ENCODE measurements at regions not wholly inside any gene's neighbourhood (a gene's known extent, or its start where the extent isn't known, plus 50 kb on each side); places are given as distances from the start of the nearest gene placed in this dataset.
A peak's percentile ranks its signal among the peaks of the same experiment; 100 is the strongest.

DNA sequence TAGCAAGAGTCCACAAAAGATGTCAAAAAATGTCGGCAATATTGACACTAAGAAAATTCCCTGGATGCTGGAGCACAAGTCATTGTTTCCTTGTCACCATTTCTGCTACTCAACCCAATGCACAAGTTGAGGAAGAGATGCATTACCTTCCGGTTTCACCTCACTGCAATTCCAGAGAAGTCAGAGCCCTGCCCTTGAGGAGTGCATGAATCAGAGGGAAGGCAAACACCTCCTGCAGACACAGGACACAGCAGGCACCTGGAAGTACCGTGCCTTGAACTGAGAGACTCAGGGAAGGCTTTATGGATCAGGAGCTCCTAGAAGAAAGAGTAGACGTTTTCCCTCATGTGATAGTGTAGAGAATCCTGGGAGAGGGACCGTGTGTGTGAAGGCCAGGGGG, 62.7 kb upstream of the ARL4C start:
- Histone ChIP-seq H4K12ac (ENCODE audit: low read depth, low read length) (no peak overlapping the region), H2BK12ac (ENCODE audit: low read length) (no peak overlapping the region), H2BK120ac (ENCODE audit: insufficient read depth, low read length, poor library complexity) (no peak overlapping the region), H3K4me2 (ENCODE audit: low read length) (no peak overlapping the region), H4K8ac (ENCODE audit: low read depth, low read length) (no peak overlapping the region), H3K9ac (ENCODE audit: low read length) (no peak overlapping the region), H2AK5ac (ENCODE audit: low read length) (no peak overlapping the region), H3K4me3 (ENCODE audit: low read depth, low read length) (no peak overlapping the region), H3K27ac (ENCODE audit: low read depth, low read length) (no peak overlapping the region), H3K27me3 (ENCODE audit: insufficient read depth, low read length) (no peaks in the 10 kb centered on the region), H3K4me1 (ENCODE audit: control insufficient read depth in 1 of 2, insufficient read depth in 2 of 2, low read length in 2 of 2) (no peaks in the 10 kb centered on the region), H4K91ac (ENCODE audit: low read depth, low read length) (no peak overlapping the region), H3K36me3 (ENCODE audit: control insufficient read depth in 1 of 2, insufficient read depth in 2 of 2, low read length in 2 of 2) (no peaks in the 10 kb centered on the region), H3K4ac (ENCODE audit: low read depth, low read length) (no peak overlapping the region), H3K14ac (ENCODE audit: low read length) (no peak overlapping the region), H3K18ac (ENCODE audit: low read length) (no peak overlapping the region), H2BK5ac (ENCODE audit: low read depth, low read length, poor library complexity) (no peak overlapping the region), H3K79me2 (ENCODE audit: control insufficient read depth, insufficient read depth, low read length, poor library complexity) (no peaks in the 10 kb centered on the region), H3K23ac (ENCODE audit: low read length) (no peak overlapping the region), H3K79me1 (ENCODE audit: low read length) (no peaks in the 10 kb centered on the region), H3K9me3 (ENCODE audit: insufficient read depth, low read depth, low read length) (peaks cover 4% of the 10 kb centered on the region), H2AFZ (ENCODE audit: insufficient read depth, low read length, poor library complexity) (no peak overlapping the region)
- DNase-seq: no peak
- no CpG with 5 or more reads among the region's 5 CpGs for WGBS (ENCODE audit: extremely low coverage, insufficient coverage, insufficient read length)

DNA sequence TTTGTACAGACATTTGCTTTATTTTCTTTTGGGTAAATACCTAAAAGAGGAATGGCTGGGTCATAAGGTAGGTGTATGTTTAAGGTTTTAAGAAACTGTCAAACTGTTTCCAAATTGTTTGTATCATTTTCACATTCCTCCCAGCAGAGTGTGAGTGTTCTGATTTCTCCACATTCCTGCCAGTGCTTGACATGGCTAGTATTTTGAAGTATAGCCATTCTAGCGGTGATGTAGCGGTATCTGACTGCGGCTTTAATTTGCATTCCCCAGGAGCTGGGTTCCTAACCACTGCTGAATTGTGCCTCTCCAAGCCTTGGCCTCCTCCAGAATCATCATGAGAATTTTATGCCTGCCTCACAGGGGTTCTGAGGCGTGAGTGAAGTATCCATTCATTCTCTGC, 61.8 kb upstream of the ARL4C start:
- WGBS (ENCODE audit: extremely low coverage, insufficient coverage, insufficient read length): no CpG with 5 or more reads among the region's 4 CpGs
- Histone ChIP-seq H3K4me3 (ENCODE audit: low read depth, low read length) (no peak overlapping the region), H2AFZ (ENCODE audit: insufficient read depth, low read length, poor library complexity) (no peak overlapping the region), H4K8ac (ENCODE audit: low read depth, low read length) (no peak overlapping the region), H3K27ac (ENCODE audit: low read depth, low read length) (no peak overlapping the region), H3K9me3 (ENCODE audit: insufficient read depth, low read depth, low read length) (peaks cover 4% of the 10 kb centered on the region), H3K27me3 (ENCODE audit: insufficient read depth, low read length) (no peaks in the 10 kb centered on the region), H4K91ac (ENCODE audit: low read depth, low read length) (no peak overlapping the region), H3K4me1 (ENCODE audit: control insufficient read depth in 1 of 2, insufficient read depth in 2 of 2, low read length in 2 of 2) (no peaks in the 10 kb centered on the region), H3K4me2 (ENCODE audit: low read length) (no peak overlapping the region), H2BK12ac (ENCODE audit: low read length) (no peak overlapping the region), H3K4ac (ENCODE audit: low read depth, low read length) (no peak overlapping the region), H3K79me1 (ENCODE audit: low read length) (no peaks in the 10 kb centered on the region), H2BK120ac (ENCODE audit: insufficient read depth, low read length, poor library complexity) (no peak overlapping the region), H2AK5ac (ENCODE audit: low read length) (no peak overlapping the region), H3K79me2 (ENCODE audit: control insufficient read depth, insufficient read depth, low read length, poor library complexity) (no peaks in the 10 kb centered on the region), H3K23ac (ENCODE audit: low read length) (no peak overlapping the region), H3K14ac (ENCODE audit: low read length) (no peak overlapping the region), H2BK5ac (ENCODE audit: low read depth, low read length, poor library complexity) (no peak overlapping the region), H3K36me3 (ENCODE audit: control insufficient read depth in 1 of 2, insufficient read depth in 2 of 2, low read length in 2 of 2) (no peaks in the 10 kb centered on the region), H3K9ac (ENCODE audit: low read length) (no peak overlapping the region), H3K18ac (ENCODE audit: low read length) (no peak overlapping the region), H4K12ac (ENCODE audit: low read depth, low read length) (no peak overlapping the region)
- peak in 1 of 2 donors; percentile 18 for DNase-seq

DNA sequence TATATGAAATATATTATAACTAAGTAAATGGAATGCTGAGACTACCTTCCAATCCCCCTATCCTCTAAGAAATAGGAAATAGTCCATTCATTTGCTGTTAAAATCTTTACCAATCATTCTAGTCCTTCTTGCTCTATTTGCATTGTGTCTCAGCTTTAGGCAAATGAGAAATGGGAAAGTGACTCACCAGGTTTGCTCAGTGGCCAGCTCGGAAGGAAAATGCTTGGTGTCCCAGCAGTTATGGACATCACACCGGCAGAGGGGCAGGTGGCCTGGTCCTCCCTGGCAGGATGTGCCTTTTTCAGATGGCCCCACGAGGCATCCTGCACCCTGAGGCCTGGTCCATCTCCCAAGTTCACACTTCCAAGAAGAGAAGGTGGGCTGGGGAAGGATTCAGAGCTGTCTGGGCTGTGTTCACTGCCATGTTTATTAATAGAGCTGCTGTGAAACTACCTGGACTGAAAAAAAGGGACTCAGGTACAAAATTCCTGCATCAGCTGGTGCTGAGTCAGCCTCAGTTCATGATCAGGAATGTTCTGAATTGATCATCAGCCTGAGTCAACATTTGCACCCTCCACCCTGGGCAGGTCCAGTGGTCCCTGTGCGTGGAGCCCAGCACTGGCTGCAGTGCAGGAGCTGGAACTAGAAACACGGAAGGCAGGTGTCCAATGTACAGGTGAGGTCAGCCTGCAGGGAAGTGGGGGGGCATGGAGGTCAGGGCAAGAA, 60.1 kb upstream of the ARL4C start:
- Histone ChIP-seq H3K4me2 (ENCODE audit: low read length) (no peak overlapping the region), H4K91ac (ENCODE audit: low read depth, low read length) (no peak overlapping the region), H3K18ac (ENCODE audit: low read length) (no peak overlapping the region), H3K27ac (ENCODE audit: low read depth, low read length) (no peak overlapping the region), H3K9me3 (ENCODE audit: insufficient read depth, low read depth, low read length) (peaks cover 4% of the 10 kb centered on the region), H3K9ac (ENCODE audit: low read length) (no peak overlapping the region), H2BK12ac (ENCODE audit: low read length) (no peak overlapping the region), H2BK5ac (ENCODE audit: low read depth, low read length, poor library complexity) (no peak overlapping the region), H3K79me2 (ENCODE audit: control insufficient read depth, insufficient read depth, low read length, poor library complexity) (no peaks in the 10 kb centered on the region), H2AFZ (ENCODE audit: insufficient read depth, low read length, poor library complexity) (no peak overlapping the region), H3K79me1 (ENCODE audit: low read length) (no peaks in the 10 kb centered on the region), H2AK5ac (ENCODE audit: low read length) (no peak overlapping the region), H3K27me3 (ENCODE audit: insufficient read depth, low read length) (no peaks in the 10 kb centered on the region), H3K36me3 (ENCODE audit: control insufficient read depth in 1 of 2, insufficient read depth in 2 of 2, low read length in 2 of 2) (no peaks in the 10 kb centered on the region), H4K12ac (ENCODE audit: low read depth, low read length) (no peak overlapping the region), H3K14ac (ENCODE audit: low read length) (no peak overlapping the region), H4K8ac (ENCODE audit: low read depth, low read length) (no peak overlapping the region), H3K4me3 (ENCODE audit: low read depth, low read length) (no peak overlapping the region), H3K23ac (ENCODE audit: low read length) (no peak overlapping the region), H2BK120ac (ENCODE audit: insufficient read depth, low read length, poor library complexity) (no peak overlapping the region), H3K4ac (ENCODE audit: low read depth, low read length) (no peak overlapping the region), H3K4me1 (ENCODE audit: control insufficient read depth in 1 of 2, insufficient read depth in 2 of 2, low read length in 2 of 2) (no peaks in the 10 kb centered on the region)
- no CpG with 5 or more reads among the region's 5 CpGs for WGBS (ENCODE audit: extremely low coverage, insufficient coverage, insufficient read length)
- DNase-seq: no peak

DNA sequence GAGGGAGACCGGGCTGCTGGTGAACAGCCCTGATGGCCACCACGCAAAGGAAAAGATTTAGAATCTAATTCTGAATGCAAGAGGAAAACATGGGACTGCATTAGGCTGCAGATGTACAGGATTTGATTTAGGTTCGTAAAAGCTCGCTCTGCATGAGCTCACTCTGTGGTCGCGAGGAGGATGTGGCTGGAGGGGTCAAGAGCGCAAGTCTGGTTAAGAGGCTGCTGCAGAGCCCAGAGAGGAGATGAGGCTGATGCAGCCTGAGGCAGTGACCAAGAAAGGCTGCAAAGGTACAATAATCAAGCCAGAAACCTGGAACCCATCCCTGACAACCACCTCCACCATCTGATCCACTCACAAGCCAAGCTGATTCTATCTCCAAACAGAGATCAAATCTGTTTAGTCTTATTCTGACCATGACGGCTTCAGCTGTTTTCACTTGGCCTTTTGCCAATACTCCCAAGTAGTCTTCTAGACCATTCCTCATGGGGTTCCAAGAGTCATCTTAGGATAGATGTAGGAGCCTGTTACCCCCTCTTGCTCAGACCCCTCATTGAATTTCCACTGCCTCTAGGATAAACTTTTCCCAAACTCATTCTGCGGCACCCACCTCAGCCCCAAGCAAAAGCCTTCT, 58.9 kb upstream of the ARL4C start:
- Histone ChIP-seq H3K4me3 (ENCODE audit: low read depth, low read length) (no peak overlapping the region), H2BK12ac (ENCODE audit: low read length) (no peak overlapping the region), H4K8ac (ENCODE audit: low read depth, low read length) (no peak overlapping the region), H3K79me2 (ENCODE audit: control insufficient read depth, insufficient read depth, low read length, poor library complexity) (no peaks in the 10 kb centered on the region), H2AK5ac (ENCODE audit: low read length) (no peak overlapping the region), H3K23ac (ENCODE audit: low read length) (no peak overlapping the region), H3K4me2 (ENCODE audit: low read length) (no peak overlapping the region), H2BK5ac (ENCODE audit: low read depth, low read length, poor library complexity) (no peak overlapping the region), H3K14ac (ENCODE audit: low read length) (no peak overlapping the region), H3K9me3 (ENCODE audit: insufficient read depth, low read depth, low read length) (peaks cover 2% of the 10 kb centered on the region), H3K4me1 (ENCODE audit: control insufficient read depth in 1 of 2, insufficient read depth in 2 of 2, low read length in 2 of 2) (no peaks in the 10 kb centered on the region), H3K4ac (ENCODE audit: low read depth, low read length) (no peak overlapping the region), H3K79me1 (ENCODE audit: low read length) (no peaks in the 10 kb centered on the region), H2AFZ (ENCODE audit: insufficient read depth, low read length, poor library complexity) (no peak overlapping the region), H3K27me3 (ENCODE audit: insufficient read depth, low read length) (no peaks in the 10 kb centered on the region), H2BK120ac (ENCODE audit: insufficient read depth, low read length, poor library complexity) (no peak overlapping the region), H4K12ac (ENCODE audit: low read depth, low read length) (no peak overlapping the region), H4K91ac (ENCODE audit: low read depth, low read length) (no peak overlapping the region), H3K9ac (ENCODE audit: low read length) (no peak overlapping the region), H3K18ac (ENCODE audit: low read length) (no peak overlapping the region), H3K27ac (ENCODE audit: low read depth, low read length) (no peak overlapping the region), H3K36me3 (ENCODE audit: control insufficient read depth in 1 of 2, insufficient read depth in 2 of 2, low read length in 2 of 2) (no peaks in the 10 kb centered on the region)
- DNase-seq: no peak
- no CpG with 5 or more reads among the region's 9 CpGs for WGBS (ENCODE audit: extremely low coverage, insufficient coverage, insufficient read length)

Measured in trophoblast cell (in vitro differentiated cells and primary cell).